NCI-H774 (cell line): ENCODE measurements at regions not wholly inside any gene's neighbourhood (a gene's known extent, or its start where the extent isn't known, plus 50 kb on each side); places are given as distances from the start of the nearest gene placed in this dataset.

Experiments used
- DNase-seq: peaks from one replicate; lab custom pipeline; 2025; lab: John Stamatoyannopoulos, UW

DNA sequence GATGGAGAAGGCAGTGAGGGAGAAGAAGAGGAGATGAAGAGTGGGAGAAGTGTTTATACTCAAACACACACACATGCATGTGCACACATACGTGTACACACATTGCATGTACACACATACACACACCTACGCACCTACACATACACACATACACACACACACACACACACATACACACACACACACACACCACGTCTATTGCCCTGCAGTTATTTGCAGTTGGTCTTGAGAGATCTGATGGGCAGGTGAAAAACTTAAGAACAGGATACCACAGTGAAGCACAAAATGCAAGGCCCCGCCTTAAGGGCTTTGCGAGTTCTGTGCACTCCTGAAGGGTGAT, 190.2 kb downstream of the MYCN start:
- DNase-seq, result no peak

- DNase-seq, result no peak
Observed at GRCh38 chr2:16129716-16130540, 189.6 kb downstream of the MYCN start.

GRCh38 chr2:16128746-16129610, 188.6 kb downstream of the MYCN start:
- DNase-seq, result no peak

DNA sequence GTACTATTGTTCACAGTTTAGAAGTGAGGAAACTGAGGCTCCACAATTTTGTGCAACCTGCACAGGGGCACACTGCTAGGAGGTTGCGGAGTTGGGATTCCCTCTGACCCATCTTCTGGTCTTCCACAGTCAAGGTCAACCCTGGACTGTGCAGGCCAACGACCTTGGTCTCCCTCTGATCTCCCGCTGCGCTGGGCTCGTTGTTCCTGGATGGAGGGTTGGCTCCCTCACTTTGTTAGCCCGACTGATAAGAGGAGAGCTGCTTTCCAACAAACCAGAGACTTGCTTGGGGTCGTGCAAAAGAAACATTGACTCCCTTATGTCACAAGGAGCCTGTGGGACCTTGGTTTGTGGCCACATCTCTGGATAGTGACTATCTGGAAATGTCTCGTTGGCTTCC, 187.6 kb downstream of the MYCN start:
- no peak for DNase-seq

DNA sequence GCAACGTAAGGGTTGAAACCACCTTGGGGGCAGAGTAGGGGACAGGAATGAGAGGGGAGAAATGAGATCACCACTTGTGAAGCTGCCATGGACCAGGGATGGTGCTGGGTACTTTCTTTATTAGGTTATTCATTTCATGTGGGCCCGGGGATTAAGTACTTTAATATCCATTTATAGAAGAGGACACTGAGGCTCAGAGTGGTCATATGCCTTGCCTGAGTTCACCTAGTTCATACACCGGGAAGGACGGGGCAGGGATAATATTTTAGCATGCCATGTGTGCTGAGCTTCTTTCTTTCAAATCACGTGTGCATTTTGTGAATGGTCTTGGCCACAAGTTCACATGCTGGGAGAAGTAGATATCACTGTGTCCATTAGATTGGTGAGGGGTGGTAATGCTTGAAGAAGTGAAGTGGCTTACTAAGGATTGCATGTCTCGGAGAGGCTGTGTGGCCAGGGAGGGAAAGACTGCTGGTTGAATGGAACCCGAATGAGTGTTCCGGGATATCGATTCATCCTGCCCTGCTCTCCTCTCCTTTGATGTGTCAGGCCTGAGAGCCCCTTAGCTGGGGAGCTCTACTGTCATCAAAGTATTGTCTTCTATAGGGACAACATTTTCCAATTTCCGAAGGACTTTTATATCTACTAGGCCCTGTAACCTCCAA, 187.1 kb downstream of the MYCN start:
- no peak for DNase-seq

GRCh38 chr2:16126517-16127275, 186.3 kb downstream of the MYCN start:
- DNase-seq, result no peak

- DNase-seq, result no peak
Observed at GRCh38 chr2:16125614-16126516, 185.5 kb downstream of the MYCN start.

GRCh38 chr2:16124881-16125613, 184.7 kb downstream of the MYCN start:
- DNase-seq, result no peak

DNA sequence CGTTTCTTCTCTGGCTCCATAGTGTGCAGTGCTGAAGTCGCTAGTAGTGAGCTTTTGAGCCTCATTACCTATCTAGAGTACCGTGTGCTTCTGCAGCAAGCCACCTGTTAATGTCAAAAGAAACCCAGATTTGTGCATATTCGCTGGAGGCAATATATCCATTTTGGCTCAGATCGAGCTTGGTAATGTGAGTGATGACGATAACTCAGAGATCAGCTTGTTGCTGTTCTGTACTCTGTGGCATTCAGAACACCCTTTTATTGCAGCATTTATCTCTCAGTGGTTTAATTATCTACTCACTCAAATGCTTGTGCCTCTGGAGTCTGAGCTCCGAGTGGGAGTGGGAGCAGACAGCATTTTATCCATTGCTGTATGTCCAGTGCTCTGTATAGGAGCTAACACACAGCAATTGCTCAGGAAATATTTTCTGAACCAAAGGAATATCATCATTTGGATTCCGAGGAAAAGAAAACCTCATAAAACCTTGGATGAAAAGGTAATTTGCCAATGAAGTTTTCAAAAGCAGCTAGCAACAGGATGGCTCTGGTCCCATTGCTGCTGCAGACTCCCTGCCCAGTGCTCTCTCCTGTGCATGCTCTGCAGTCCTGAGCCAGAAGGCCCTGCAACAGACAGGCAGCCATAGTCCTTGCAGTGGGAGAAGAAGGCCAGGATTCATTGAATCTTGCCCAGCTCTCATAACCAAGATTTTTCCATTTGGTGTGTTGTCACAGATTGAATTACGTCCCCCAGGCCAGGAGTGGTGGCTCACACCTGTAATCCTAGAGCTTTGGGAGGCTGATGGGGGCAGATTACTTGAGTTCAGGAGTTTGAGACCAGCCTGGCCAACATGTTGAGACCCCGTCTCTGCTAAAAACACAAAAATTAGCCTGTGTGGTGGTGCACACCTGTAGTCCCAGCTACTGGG, 183.8 kb downstream of the MYCN start:
- no peak for DNase-seq

GRCh38 chr2:16123421-16123820, 183.1 kb downstream of the MYCN start:
- no peak for DNase-seq

- no peak for DNase-seq
Observed at GRCh38 chr2:16122556-16122955, 182.2 kb downstream of the MYCN start.

DNA sequence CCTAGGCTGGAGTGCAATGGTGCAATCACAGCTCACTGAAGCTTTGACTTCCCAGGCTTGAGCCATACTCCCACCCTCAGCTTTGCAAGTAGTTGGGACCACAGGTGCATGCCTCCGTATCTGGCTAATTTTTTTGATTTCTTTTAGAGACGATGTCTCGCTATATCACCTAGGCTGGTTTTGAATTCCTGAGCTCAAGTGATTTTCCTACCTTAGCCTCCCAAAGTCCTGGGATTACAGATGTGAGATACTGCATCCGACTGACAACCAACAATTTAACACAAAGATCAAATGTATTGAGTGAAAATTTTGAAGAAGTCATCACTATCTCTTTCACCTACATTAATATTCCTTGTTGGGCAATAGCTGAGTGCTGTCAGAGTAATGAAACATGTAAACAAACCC, 181.6 kb downstream of the MYCN start:
- DNase-seq, result no peak

DNA sequence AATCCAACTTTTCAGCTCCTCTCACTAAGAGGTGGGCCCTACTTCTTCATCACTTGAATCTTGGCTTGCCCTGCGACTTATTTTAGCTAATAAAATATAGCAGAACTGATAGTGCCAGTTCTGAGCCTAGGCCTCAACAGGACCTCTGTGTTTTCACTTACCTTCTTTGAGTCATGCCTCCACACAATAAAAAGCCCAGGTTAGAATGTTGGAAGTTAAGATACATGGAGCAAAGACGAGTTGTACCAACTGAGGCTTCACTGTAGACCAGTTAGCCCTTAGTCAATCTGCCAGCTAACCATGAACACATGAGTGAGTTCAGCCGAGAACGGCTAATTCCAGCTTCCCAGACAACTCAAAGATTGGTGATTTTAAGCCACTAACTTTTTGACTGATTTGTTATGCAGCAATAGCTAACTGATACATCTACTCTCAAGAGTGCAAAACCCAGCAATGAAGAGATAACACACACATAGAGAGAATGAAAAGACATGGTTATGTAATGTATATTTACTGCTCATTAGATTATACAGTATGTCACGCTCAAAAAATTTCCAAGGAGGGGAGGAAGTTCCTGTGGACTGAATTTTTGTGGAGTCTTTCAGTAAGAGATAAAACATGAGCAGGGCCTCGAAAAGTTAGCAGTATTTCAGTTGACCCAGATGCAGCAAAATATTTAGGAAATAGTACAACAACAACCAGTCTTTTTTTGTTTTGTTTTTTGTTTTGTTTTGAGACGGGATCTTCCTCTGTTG, 181.1 kb downstream of the MYCN start:
- no peak for DNase-seq

GRCh38 chr2:16120591-16121180, 180.3 kb downstream of the MYCN start:
- DNase-seq, result no peak

GRCh38 chr2:16119741-16120140, 179.4 kb downstream of the MYCN start:
- no peak for DNase-seq

DNA sequence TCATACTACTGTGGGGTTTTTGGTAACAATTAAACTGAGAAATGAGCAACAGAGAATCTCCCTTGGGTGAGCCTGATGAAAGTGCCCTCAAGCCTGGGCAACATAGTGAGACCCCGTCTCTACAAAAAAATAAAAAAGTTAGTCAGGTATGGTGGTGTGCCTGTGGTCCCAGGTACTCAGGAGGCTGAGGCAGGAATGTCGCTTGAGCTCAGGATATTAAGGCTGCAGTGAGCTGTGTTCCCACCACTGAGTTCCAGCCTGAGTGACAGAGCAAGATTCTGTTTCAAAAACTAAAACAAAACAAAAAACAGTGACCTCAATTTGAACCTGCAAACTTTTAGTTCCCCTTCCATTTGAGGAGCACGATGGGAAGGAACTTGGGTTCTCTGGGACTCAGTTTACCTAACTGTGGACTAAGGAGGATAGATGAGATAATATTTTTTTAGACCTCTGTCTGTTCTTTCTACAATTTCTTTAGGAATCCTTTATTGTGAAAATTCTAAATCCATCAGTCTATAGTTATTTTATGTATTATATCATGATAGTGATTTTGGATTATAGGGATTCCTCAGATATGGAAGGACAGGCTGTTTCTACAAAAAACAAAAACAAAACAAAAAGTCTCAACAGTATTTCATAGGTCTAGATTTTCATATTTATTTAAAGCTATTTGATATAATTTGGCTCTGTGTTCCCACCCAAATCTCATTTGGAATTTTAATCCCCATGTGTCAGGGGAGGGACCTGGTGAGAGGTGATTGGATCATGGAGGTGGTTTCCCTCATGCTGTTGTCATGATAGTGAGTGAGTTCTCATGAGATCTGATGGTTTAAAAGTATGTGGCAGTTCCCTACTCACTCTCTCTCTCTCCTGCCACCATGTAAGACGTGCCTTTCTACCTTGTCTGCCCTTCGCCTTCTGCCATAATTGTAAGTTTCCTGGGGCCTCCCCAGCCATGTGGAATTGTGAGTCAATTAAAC, 178.6 kb downstream of the MYCN start:
- no peak for DNase-seq
